C4-2B (cell line): ENCODE measurements at regions not wholly inside any gene's neighbourhood (a gene's known extent, or its start where the extent isn't known, plus 50 kb on each side); places are given as distances from the start of the nearest gene placed in this dataset.

Experiments
- H3K27ac ChIP-seq: fragments of 450-650 bp; 2 replicates; pipeline ENCODE4 v1.5.1; 2017
- ZFX ChIP-seq: fragments of 450-650 bp; IDR thresholded peaks from 2 replicates; pipeline ENCODE4 v1.6.1; 2017
- TF ChIP-seq, protein P1 (sequence below): fragments of 450-650 bp; conservative IDR thresholded peaks from 2 replicates; pipeline ENCODE4 v1.5.1; 2017; ENCODE audit warnings: mild to moderate bottlenecking

DNA sequence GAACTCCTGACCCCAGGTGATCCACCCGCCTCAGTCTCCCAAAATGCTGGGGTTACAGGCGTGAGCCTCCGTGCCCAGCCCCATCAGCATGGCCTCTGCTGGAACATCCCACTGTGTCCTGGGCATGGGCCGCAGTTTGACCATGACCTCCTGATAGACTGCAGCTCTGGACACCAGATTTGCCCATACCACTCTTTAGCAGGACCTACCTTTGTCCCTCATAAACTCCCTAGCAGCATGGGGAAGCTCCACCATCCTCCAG, 92.6 kb downstream of the MYCN start:
- H3K27ac ChIP-seq: no peak overlapping the region
- no peak for TF ChIP-seq ZFX
- TF ChIP-seq, protein P1, sequence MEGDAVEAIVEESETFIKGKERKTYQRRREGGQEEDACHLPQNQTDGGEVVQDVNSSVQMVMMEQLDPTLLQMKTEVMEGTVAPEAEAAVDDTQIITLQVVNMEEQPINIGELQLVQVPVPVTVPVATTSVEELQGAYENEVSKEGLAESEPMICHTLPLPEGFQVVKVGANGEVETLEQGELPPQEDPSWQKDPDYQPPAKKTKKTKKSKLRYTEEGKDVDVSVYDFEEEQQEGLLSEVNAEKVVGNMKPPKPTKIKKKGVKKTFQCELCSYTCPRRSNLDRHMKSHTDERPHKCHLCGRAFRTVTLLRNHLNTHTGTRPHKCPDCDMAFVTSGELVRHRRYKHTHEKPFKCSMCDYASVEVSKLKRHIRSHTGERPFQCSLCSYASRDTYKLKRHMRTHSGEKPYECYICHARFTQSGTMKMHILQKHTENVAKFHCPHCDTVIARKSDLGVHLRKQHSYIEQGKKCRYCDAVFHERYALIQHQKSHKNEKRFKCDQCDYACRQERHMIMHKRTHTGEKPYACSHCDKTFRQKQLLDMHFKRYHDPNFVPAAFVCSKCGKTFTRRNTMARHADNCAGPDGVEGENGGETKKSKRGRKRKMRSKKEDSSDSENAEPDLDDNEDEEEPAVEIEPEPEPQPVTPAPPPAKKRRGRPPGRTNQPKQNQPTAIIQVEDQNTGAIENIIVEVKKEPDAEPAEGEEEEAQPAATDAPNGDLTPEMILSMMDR: no peak

DNA sequence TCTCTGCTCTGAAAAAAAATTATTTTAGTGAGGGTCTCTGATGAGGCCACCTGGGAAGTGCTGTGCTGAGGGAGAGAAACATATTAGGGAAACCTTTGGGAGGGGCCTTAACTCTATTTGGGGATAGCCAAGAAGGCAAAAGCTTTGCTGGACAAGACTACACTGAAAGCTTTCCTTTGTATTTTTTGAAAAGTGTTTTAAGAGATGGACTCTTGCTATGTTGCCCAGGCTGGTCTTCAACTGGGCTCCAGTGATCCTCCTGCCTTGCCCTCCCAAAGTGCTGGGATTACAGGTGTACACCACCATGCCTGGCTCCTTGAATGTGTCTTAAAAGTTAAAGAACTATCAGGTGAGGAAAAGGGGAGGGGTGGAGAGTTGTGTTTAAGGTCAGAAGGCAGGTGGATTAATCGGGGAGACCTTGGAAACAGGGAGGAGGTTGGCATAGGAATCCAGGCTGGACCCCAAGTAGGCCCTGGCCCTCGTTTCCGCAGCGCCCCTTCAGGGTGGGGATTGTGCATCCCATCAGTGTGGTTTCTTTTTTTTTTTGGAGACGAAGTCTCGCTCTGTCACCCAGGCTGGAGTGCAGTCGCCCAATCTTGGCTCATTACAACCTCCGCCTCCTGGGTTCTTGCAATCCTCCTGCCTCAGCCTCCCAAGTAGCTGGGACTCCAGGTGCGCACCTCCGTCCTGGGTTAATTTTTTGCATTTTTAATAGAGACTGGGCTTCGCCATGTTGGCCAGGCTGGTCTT, 92.1 kb downstream of the MYCN start:
- TF ChIP-seq, protein P1: no peak
- TF ChIP-seq ZFX: no peak
- no peak overlapping the region for H3K27ac ChIP-seq

DNA sequence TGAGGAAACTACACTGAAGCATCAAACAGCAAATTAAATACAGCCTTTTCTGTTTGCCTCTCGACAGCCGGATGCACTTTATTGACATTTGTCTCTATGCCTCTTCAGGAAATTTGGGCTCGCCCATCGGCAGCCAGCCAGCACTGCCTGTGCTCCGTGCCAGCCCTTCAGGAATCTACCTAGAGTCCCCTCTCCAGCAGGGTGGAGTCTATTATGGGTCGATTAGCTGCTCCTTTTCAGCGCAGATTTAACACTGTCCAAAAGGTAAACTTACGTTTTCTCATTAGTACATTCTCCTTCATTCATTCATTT, 91.5 kb downstream of the MYCN start:
- H3K27ac ChIP-seq: peak overlapping the region; percentile 49; the same call in 1 of the 2 replicates
- TF ChIP-seq, protein P1: no peak
- no peak for TF ChIP-seq ZFX

DNA sequence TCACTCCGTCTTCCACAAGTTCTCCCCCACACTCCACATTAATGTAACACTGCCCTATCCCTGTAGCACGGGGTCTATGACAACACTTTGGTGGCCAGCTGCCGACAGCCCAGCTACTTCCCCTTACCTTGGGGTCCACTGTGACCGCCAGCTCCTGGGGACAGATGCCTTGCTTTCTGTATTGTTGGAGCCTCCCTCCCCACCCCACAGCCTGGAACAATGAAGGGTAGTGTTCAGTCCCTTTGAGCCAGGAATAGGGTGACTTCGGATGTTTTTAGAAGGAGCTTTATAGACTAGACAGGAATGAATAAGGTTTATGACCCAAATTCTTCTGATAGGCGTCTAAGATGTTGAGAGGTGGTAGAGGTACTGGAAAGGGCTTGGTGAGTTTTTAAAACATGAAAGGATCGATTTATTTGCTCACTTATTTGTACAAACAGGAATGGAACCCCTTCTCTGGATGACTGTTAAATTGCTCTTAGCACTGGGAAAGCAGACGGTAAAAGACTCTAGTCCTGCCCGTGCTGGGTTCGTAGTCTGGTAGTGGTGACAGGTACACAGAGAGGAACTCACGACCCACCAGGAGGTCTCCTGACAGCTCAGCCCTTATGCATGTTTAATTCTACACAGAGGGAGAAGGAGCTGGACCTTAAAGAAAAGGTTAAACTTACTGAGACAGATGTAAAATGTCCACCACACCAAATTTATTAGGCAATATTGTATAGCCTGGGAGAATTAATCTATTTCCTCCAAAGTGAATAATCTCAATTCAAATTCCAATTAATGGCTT, 90.9 kb downstream of the MYCN start:
- peak overlapping the region; percentile 49 for H3K27ac ChIP-seq
- no peak for TF ChIP-seq ZFX
- TF ChIP-seq, protein P1: no peak

DNA sequence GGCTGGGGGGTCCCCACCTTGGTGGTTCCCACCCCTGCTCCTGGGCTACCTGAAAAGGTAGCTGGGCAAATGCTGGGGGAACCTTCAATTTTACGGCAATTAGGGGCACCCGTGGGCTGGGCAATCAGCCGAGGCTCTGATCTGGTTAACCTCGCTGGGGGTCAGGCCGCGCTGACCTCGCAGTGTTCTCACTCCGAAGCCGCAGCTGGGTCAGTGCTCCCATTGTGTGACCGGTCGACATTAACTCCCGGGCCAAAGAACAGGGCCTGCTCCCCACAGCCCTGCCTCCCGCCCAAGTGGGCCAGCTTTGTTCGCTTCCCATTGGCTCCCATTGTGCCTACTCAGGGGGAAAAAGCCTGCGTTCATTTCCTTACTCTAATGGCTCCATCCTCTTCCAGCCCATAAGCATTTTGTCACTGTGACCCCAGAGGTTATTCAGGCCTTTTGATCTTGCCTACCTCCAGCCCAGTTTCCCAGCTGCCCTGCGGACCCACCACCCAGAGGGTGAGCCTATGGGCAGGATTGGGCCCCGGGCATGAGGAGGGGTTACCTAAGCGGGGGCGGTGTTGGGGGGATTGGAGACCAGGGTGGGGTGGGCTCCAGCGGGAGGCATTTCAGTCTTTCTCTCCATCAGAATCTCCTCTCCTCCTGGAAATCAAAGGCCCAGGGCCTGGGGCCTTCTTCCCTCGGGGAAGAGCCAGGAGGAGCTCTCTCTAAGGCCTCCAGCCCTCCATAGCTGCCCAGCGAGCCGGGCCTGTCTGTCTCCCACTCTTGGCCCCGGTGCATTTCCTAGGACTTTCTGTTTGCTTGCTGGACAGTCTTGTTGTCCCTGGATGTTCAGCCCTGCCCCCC, 90.1 kb downstream of the MYCN start:
- peak overlapping the region; percentile 49 for H3K27ac ChIP-seq
- no peak for TF ChIP-seq ZFX

DNA sequence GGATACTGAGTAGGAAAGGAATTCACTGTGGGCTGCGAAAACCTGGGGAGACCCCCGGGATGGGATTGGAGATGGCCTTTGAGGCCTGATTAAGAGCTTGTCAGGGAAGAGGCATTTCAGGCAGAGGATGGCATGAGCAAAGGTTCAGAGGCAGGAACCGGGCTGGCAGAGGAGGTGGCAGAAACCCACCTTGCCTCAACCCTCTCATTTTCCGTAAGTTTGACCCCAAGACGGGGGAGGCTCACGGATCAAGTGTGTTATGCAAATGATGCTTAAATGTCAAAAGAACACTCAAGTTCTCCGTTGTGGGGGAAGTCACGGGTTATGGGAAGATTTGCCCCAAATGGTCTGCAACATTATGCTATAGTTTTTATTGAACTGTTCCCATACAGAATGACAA, 88.3 kb downstream of the MYCN start:
- H3K27ac ChIP-seq: no peak overlapping the region
- TF ChIP-seq, protein P1: no peak
- TF ChIP-seq ZFX: no peak

DNA sequence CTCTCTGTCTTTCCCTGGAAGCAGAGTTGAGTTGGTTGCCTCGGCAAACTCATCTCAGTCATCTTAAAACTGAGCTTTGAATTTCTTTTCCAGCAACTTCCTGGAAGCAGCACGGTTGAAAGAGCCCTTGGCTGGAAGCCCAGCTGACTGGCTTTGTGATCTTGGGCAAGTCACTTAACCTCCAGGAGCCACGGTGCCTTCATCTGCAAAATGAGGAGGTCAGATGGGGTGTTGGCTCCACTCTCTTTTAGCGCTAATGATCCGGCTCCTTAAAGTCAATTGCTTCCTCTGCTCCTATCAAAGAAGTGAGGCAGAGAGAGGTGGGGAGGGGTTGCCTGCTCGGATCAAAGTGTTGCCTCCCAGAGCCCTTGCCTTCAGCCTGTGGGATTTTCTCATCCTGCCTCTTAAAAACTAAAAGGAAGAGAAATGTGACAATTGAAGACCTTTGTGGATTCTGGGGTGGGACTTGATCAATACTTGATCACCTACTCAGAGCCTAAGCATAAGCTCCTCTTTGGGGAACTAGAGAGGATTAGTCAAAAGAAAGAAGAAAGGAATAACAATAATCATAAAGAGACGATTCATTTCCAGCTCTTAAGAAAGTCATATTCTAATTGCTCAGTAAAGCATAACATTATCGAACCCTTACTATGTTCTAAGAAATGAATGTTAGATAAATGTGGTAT, 86.6 kb downstream of the MYCN start:
- H3K27ac ChIP-seq: no peak overlapping the region

More for the DNA sequence above, 86.6 kb downstream of the MYCN start:
- TF ChIP-seq, protein P1: no peak
- no peak for TF ChIP-seq ZFX
